GF-D8 (cell line): ENCODE measurements at regions not wholly inside any gene's neighbourhood (a gene's known extent, or its start where the extent isn't known, plus 50 kb on each side); places are given as distances from the start of the nearest gene placed in this dataset.

Experiments used
- DNase-seq: peaks from one replicate; lab custom pipeline; 2025; lab: John Stamatoyannopoulos, UW

DNA sequence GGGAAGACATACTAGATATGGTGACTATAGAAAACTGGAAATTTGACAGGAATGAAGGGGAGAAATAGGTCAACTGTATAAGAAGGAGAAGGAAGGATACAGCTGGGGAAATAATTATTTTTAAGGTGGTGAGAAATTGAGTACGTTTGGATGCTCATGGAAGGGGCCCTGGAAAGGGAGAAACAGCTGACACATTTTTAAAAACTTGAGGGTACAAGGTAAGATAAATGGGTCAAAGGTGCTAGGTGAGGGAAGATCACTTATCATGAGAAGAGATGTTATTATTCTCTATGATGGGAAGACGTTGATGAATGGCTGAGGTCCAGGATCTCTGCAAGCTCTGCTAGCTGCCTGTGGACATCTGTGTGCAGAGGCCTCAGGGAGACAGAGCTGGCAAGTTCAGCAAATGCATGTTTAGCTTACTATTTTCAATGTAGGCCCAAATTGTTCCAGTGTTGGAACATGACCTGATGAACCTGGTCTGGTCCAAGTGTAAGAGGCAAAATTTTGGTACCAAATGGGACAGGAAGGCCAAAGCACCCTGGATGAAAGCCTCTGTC, 181.7 kb downstream of the MTRR start:
- DNase-seq, result no peak

DNA sequence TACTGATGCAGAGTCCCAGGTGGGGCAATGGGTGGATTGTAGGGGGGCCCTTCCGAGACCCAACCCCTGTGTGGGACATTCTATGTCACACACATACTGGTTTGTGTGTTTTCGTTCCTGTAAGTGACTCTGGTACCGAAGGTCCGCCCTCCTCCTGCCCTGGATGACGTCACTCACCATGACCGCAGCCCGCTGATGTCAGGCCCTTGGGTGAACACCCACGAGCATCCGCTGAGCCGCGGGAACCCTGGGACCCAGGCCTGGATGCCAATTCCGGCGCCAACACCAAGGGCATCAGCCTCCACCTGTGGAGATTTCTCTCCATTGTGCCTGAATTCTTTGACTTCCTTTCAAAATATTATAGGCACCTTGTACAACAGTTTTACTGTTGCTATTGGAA, 184.3 kb downstream of the MTRR start:
- no peak for DNase-seq

DNA sequence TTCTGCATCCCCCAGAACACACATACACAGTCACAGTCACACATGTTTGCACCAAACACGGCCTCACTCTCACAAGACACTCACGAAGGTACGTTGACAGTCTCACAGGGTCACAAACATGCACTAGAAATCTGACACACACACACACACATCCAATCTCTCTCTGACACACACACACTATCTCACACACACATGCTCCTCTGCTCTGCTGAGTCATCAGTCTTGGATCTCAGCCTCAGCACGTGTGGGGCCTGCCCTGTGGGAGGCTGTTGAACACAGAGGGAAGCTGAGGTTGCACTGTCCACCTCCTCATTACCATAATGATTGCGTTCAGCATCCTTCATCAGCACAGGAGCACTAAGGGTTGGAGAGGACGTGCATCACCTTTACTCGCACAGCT, 188.8 kb downstream of the MTRR start:
- no peak for DNase-seq

DNA sequence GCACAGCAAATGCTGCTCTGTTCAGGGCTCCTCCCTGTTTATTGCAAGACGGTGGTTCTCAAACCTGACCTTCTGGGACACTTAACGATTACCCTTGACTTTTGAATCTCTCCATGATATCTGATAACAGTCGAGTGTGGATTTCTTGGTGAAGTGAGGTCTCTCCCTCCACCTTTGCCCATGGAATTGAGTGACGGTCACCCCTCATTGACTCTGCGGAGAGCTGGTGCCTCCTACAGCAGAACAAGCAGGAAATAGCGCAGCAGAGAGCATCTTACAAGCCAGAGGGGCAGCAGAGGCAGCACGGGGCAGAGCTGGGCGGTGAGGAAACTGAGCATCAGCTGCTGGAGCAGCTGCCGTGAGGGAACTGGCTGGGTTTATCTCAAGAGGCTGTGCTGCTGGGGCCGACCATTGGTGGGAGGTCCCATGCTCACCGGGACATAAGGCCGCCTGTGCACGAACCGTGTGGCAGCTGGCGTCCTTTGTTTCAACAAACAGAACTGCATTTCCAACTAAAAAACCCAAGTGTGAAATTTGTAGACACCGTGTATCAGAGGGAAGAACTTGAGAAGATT, 189.8 kb downstream of the MTRR start:
- DNase-seq, result no peak

DNA sequence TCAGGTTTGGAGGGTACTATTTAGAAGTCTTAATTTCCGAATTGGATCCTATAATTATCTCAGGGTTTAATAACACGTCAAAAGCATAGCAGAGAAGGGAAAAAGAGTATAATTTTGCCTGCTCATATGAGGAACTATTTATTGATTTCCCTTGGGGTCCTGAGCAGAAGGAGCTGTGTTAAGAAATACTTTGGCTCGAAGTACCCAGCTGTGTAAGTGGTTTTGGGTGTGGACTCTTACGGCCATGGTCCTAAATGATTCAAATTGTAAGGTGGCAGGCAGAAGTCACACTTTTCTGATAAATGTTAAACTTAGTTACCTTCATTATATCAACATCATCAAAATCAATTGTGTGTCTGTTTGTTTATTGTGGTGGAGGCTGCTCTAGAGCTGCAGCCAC, 190.4 kb downstream of the MTRR start:
- DNase-seq, result no peak

DNA sequence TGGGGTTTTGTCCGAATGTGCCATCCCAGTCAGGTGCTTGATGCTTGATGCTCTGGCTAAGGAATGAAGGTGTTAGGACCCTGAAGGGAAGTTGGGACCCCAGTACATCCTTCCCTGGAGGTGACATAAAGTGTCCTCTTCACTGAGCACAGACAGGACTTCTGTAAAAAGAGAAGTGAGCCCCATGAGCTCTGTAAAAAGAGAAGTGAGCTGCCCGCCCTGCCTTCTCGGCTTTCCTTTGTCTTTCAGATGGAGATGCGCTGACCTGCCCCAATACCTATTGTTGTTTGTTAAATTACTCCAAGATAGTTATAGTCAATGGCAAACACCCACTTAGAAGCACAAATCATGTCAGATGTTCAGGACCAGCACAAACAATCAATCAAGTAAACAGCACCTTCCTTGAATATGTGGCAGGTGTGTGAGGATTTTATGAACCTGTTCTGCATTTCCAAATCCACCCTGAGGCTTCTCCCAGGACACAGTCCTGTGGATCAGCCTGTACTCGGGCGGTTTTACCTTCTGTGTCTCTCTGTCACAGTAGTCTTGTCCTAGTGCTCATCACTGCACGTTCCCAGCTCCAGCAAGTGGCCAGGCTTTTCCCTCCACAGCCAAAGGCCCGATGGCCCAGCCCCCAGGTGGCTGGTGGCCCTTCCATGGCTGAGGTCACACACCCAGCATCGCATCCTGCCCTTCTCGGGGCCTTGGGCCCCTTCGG, 191.4 kb downstream of the MTRR start:
- no peak for DNase-seq

DNA sequence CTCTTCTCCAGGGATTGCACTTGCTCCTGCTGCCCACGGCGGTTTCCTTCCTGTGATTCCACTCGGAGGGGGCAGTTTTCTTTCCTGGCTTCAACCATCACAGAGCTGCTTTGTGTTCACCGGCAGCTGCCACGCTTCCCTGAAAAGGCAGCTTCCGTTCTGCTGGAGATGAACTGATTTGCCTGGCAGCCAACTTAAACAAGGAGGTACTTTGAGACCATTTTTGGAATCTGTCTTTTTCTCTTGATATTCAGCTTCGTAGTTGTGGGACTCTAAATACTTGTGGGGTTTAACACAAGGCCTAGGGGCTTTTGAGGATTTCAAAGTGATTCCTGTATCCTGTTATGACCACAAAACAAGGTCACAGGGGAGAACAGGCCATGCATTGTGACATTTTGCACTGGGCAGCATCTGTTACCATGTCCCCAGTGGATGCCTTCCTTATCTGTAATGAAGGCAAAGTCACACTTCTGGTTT, 192.0 kb downstream of the MTRR start:
- DNase-seq, result no peak

DNA sequence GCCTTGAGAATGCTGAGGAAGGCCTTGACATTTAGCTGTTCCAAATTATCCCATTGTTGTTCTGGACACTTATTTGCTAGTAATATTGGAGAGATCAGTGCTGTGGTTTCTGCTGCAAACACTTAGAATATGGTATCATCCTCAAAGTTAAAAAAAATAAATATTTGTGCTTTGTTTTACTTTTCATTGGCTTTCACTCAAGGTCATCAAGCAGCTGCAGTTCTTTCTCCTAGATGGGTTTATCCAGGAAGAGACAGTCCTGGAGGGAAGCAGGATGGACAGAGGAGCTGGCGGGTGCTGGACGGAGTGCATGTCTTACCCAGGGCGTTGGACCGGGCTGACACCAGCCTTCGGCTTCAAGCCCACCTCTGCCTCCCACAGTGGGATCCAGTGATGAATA, 193.6 kb downstream of the MTRR start:
- no peak for DNase-seq

DNA sequence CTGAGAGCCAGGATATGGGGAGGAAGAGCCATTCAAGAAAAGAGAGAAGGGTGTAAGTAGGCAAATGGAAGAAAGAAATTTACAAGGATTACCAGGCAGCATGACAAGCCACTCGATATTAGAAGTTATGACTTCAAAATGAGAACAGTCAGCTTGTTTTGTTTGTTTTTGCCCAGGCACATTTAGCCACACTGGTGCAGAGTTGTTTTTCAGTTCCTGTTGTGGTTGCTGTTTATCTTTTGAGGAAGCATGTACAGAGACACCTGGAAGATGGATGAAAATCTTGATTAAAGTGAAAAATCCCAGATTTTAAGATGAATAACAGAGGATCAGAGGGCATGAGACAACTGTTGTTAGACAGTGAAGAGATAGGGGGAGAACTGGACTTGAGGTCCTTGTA, 199.1 kb downstream of the MTRR start:
- DNase-seq, result no peak

DNA sequence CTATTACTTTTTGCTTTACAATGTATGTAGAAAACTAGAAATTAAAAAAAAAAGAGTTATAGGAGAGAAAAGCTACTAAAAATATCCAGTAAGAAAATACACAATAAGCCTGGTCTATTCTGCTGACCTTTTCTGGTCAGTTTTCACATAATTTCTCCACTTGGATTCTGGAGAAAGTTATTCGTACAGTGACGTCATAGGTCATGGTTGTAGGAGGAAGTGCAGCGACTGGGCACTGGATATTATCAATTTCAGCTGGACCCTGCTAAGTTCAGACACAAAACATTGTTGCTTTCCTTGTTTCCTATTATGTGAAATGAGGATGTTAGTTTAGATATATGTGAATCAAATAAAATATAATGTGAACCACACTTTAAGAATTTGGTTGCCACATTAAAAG, 201.2 kb downstream of the MTRR start:
- DNase-seq, result no peak

DNA sequence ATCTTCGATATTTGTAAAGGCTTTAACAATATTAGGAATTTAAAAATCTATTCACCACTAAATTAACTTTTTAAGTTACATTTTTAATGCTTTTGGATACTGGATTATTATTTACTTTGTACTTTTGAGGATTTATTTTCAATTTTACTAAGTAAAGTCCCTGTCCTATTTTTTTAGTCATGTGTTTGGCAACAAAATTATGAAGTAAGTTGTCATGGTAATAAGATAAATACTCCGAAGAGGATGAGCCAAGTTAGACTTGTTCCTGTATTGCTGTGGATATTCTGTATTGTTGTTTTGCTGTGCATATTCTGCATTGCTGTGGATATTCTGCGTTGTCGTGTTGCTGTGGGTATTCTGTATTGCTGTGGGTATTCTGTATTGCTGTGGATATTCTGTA, 210.1 kb downstream of the MTRR start:
- DNase-seq, result no peak

DNA sequence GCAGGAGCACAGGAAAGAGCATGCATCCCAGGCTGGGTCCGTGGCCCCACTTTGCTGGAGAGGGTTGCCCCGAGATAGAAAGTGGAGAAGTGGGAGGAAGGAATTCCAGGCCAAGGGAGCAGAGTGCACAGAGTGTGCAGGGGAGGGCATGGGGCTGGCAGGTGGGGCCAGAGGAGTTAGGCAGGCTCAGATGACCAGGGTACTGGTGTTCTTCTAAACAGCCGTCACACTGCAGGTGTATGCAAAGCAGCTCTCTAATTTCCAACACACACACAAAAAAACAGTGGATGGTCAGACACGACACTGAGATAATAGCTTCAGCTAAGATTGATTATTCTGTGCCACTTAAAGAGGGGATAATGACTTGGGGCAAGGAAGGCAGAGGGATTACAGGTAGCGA, 212.2 kb downstream of the MTRR start:
- no peak for DNase-seq

DNA sequence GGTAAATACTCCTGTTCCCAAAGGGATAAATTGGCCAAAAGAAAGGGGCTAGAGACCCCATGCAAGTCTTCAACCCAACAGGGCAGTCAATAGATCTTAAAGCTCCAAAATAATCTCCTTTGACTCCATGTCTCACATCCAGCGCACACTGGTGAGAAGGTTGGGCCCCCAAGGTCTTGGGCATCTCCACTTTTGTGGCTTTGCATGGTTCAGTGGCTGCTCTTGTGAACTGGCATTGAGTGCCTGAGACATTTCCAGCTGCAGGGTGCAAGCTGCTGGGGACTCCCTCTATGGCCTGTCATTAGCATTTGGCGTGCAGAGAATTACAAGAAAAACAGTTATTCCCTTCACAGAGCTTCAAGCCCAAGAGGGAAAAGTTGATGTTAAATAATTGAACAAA, 224.7 kb downstream of the MTRR start:
- DNase-seq, result no peak

DNA sequence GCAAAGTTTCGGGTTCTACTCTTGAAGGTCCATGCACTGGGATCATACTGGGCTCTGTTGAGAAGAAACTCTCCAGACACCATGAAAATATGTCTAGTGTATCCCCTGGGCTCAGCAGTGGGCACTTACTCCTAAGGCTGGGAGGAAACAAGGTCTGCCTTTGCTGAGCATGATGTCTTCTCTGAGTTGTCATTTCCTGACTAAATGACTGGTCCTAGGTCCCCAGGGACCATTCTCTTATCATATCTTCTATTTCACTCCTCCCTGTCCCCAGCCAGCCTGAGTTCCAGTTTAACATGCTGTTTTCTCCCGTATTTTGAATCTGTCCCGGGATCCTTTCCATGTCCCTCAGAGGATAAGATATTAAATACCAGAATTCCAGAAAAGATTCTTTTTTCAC, 225.4 kb downstream of the MTRR start:
- DNase-seq, result no peak

DNA sequence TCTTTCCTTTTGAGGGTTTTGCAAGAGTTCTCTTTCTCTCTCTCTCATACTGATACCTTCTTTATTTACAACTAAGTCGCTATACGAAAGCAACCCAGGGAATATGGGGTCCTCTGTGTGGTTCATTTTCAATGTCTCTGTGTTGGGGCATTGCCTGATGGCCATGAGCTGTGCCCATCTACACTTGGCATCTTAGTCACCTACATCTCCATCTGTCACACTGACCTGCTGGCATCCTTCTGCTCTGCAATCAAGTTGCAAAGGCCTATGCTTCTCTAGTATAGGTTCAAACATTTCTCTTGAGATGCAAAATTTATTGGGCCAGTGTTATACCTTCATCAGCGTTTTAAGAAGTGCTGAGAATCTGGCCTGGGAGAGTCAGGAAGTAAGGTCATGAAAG, 228.2 kb downstream of the MTRR start:
- DNase-seq, result no peak

DNA sequence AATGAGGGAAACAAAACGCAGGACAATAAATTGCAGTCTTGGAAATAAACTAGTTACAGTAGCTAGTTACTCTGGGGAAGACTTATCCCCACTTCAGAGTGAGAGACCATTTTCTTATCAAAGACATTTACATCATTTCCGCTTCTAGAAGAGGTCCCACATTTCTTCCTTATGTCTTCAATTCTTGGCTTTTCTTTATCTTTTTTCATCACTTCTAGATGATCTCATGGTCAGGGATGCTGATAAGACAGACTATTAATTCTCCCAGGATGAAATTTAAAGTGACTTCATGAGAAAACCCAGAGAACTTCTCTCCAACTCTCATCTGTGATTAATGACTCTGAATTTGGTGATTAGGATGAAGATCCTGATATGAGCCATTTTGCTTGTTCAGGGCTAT, 229.1 kb downstream of the MTRR start:
- DNase-seq, result no peak

DNA sequence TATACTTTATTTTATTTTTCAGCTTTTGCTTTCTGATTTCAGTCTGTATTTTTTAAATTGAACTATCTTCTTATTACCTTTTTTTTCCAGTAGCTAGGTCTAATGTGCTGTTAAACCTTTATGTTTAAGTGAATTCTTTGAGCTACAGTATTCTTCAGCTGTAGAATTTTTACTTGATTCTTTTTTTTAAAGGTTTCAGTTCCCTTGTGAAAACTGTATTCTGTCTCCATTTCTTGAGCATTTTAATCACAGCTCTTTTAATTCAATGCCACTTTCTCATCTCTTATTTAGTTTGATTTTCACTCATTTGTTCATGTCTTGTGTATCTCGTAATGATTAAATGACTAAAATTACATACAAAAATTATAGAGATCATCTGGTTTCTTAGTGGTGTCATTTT, 233.8 kb downstream of the MTRR start:
- no peak for DNase-seq

DNA sequence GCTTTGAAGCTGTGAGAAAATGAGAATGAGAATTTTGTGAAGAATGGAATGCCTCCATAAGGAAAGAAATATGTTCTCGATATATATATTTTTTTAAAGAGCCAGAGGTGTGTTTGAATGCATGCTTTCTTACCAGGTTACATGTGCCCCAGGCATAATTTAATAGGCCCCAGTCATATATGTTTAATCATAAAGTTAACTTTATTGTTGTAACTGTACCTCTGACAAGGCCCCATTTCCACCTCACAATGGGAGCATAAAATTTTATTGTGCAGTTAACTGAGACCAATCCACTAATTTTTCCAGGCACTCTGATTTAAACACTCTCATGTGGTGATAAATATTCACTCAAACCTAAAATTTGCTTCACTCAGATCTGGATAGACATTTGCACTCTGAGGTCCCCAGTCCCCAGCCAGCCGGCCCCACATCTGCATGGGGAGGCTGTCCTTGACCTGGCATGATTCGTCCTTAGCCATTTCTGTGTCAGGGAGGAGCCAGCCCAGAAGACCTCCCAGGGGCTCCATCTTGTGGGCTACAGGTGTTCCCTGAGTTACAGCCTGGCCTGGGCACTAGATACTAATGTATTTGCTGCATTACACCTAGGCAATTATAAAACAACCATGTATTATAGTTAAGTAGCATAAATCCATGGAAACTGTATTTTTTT, 245.8 kb downstream of the MTRR start:
- DNase-seq, result no peak

DNA sequence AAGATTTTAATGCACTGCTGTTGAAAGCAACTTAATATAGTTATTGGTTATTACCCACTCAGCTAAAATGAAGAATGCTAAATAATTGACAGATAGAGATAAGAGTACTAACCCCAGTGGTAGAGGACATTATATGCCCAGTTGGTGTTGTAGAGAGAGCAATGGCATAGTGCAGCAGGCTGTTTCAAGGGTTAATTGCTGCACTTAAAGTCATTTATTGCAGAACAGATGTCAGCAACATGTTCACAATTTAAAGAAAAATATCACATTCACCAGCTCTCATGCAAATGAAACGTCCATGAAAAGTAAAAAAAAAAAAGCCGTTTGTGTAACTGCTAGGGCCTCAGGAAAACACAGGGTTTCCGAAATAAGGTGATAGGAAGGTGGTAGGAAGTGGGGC, 254.6 kb downstream of the MTRR start:
- no peak for DNase-seq

DNA sequence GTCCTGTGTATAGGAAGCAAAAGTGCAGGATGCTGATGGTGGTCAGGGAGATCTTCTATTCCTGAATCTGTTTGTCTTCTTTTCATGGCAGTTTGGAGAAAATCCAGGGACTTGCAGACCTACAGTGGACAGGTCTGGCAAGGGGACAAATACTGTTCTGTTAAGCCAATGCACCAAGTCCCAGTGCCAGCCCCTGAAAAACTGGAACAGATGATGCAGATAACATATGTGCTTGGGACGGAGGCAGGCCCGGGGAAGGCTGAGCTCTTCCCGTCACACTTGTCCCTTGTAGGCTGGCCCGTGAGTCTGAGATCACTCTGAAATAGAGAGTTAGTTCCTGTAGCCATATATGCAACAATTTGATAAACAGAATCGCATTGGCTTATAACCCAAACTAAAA, 265.7 kb downstream of the MTRR start:
- no peak for DNase-seq

DNA sequence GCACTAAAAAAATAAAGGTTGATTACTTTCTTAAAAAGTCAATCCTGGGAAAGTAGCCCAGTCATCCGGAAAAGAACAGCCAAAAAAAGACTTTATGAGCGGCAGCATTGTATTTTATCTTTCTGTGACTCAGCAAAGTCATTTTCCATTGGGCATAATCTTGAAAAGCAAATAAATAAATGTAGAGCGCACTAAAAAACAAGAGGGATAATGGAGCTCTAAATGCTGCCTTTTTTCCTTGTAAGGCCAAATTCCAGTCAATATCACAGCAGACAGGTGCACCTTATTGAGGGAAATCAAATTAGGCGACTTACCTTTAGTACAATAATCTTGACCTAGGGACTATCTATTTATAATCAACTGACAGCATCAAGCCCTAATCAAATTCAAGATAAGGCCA, 266.8 kb downstream of the MTRR start:
- no peak for DNase-seq

DNA sequence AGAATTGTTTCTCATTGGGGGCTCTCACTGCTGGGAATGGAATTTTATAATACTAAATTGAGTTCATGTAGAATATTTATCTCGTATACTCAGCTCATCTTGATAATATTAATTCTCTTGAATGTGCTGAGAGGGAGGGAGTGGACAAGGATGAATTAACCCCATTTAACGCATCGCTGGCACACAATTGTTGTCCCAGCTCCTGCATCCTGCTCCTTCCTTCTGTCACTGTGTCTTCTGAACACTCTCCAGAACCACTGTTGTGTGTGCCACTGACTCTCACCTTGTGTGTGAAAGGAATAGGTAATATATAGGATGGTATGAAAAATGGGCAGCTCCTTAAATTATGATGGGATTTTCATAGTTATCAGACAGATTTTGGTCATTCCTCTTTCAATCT, 267.3 kb downstream of the MTRR start:
- DNase-seq, result no peak

DNA sequence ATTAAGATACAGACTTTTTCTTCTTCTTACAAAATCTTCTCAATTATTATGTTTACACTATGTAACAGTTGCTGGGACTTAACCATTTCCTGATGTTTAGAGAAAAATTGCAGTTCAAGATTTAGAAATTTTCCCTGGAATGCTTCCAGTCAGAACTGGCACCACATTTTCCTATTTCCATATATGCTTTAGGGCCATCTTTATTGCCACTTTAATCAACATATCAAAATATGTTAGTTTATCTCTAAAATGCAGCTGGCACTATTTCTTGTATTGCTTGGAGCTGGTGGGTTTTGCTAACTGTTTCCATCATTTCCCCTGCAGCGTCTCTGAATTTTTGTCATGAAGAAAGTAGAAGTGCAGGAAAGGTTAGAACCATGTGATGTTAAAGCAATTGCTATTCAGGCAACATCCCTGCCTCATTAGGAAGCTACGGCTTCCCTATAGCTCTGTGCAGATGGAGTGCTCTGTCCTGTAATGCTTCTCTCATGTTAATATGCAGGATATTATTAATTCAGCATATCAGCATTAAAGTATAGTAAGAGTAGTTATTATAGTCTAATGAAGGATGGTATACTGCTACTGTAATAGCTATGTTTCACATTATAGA, 269.1 kb downstream of the MTRR start:
- no peak for DNase-seq
